Psoas muscle (tissue), 7 donors: ENCODE measurements at regions not wholly inside any gene's neighbourhood (a gene's known extent, or its start where the extent isn't known, plus 50 kb on each side); places are given as distances from the start of the nearest gene placed in this dataset.

ENCODE experiments used
- ATAC-seq, 4 donors: fragments of 200-7000 bp; cut with Tn5 transposase; one replicate each; pipeline ENCODE4 v1.9.1; 2020; ENCODE audit warnings: moderate library complexity in 3 of 4, mild to moderate bottlenecking in 2 of 4
- DNase-seq, 2 donors: peaks; one replicate each; pipeline ENCODE4 v3.0.0-alpha.2; 2020
- H3K27ac ChIP-seq: fragments of 200-600 bp; one replicate; pipeline ENCODE4 v1.8.0; 2022
- H3K27me3 ChIP-seq, 3 donors: fragments of 200-600 bp in 1 of 3; one replicate each; pipeline versions ENCODE4 v1.6.1 to v1.8.0; 2013 to 2022; ENCODE audit warnings: low read length in 2 of 3, mild to moderate bottlenecking in 2 of 3, moderate library complexity in 1 of 3; ENCODE audit not compliant: insufficient read depth in 3 of 3
- H3K36me3 ChIP-seq, 2 donors: fragments of 200-600 bp in 1 of 2; one replicate each; pipeline versions ENCODE4 v1.6.1 to v1.8.0; 2013 to 2022; ENCODE audit warnings: low read depth in 1 of 2, mild to moderate bottlenecking in 1 of 2, moderate library complexity in 1 of 2; ENCODE audit not compliant: insufficient read depth in 1 of 2
- H3K4me1 ChIP-seq: fragments of 200-600 bp; one replicate; pipeline ENCODE4 v1.8.0; 2022
- H3K4me3 ChIP-seq: fragments of 200-600 bp; one replicate; pipeline ENCODE4 v1.8.0; 2022; ENCODE audit warnings: mild to moderate bottlenecking
- H3K9me3 ChIP-seq: fragments of 200-600 bp; one replicate; pipeline ENCODE4 v1.8.0; 2022
- WGBS, 3 donors: extraction: QIAGEN DNeasy Blood & Tissue Kit; methylation state at CpG; one replicate each; pipeline versions ENCODE4 v1.1.6 to v1.1.7; 2013; 5-methylcytosine and 5-hydroxymethylcytosine counted together
- intact Hi-C, 2 donors: fragments of 100-400 bp; cut with DNase I; formaldehyde crosslinking; loops; one replicate each; pipeline versions ENCODE4 v1.11.0 to v1.14.2; 2022
- TF ChIP-seq, protein P1 (sequence below): fragments of 200-600 bp; IDR thresholded peaks from one replicate; pipeline ENCODE4 v1.8.0; 2022; ENCODE audit warnings: antibody characterized with exemption
- donor health status: healthy with polysubstance abuse.
- donor health status: DM: no; HTN: no; CAD: no; lungs with moderate emphysema.
- donor health status: Bipolar disorder and iron deficiency.
- donor health status: healthy.
- donor health status: DM: yes; HTN: yes; CAD: no.
- donor health status: DM: no; HTN: no; CAD: no.
- donor health status: DM: yes; HTN: yes; CAD: no.

DNA sequence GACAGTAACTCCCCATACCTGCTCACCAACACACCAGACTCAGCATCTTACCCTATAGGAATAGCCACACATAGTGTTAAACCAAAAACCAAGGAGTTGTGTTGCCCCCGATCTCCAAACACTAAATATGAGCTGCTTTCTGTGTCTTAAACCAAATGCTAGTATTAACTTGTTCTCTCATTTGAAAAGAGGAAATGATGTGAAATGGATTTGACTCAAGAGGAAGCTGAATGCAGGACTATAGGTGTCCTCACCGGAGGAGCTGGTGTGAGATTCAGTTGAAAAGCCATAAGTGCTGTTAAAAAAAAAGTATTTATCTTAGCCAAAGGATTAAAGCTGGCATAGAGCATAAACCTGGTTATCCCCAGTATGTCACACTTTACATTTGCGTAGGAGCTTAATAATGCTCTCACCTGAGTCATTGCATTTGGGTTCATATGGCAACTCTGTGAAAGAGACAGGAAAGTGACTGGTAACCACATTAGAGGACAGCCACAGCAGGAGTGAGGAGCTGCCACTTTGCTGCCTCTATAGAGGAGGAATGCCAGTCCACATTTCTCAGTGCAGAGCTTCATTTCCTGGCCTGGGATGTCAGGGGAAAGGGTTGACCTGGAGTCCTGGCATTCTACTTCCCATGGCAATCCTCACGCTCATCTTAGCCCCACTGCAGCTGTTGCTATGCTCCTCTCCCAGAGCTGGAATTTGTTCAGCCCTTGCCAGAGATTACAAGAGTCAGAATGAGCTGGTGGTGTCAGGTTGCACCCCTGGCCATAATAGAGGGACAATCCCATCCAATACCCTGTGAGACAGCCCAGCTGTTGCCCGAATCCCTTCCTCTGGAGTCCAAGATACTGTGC, 143.3 kb upstream of the ANKFN1 start:
- ATAC-seq: peak in 3 of 4 donors; percentile 64 to 80 (median 66)
- WGBS, 3 donors: 37 to 42% (median 42%) methylated on average over 5 of the region's 5 CpGs

GRCh38 chr17:56011406-56012131, 141.7 kb upstream of the ANKFN1 start:
- ATAC-seq (no peak), DNase-seq (no peak)
- H3K4me1 ChIP-seq: peaks cover 5% of the 10 kb centered on the region
- no peak overlapping the region for H3K27ac ChIP-seq
- intact Hi-C loops: no loop called here
- H3K9me3 ChIP-seq: no peaks in the 10 kb centered on the region
- TF ChIP-seq, protein P1, sequence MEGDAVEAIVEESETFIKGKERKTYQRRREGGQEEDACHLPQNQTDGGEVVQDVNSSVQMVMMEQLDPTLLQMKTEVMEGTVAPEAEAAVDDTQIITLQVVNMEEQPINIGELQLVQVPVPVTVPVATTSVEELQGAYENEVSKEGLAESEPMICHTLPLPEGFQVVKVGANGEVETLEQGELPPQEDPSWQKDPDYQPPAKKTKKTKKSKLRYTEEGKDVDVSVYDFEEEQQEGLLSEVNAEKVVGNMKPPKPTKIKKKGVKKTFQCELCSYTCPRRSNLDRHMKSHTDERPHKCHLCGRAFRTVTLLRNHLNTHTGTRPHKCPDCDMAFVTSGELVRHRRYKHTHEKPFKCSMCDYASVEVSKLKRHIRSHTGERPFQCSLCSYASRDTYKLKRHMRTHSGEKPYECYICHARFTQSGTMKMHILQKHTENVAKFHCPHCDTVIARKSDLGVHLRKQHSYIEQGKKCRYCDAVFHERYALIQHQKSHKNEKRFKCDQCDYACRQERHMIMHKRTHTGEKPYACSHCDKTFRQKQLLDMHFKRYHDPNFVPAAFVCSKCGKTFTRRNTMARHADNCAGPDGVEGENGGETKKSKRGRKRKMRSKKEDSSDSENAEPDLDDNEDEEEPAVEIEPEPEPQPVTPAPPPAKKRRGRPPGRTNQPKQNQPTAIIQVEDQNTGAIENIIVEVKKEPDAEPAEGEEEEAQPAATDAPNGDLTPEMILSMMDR: no peak
- H3K36me3 ChIP-seq: no peaks in the 10 kb centered on the region
- 88 to 93% (median 92%) methylated on average over 4 of the region's 4 CpGs for WGBS, 3 donors
- no peaks in the 10 kb centered on the region for H3K27me3 ChIP-seq
- no peak overlapping the region for H3K4me3 ChIP-seq

More for the DNA sequence above, 143.3 kb upstream of the ANKFN1 start:
- peaks cover 5% of the 10 kb centered on the region for H3K4me1 ChIP-seq
- H3K36me3 ChIP-seq: no peaks in the 10 kb centered on the region
- no peaks in the 10 kb centered on the region for H3K9me3 ChIP-seq
- H3K4me3 ChIP-seq: no peak overlapping the region
- DNase-seq: no peak
- no peaks in the 10 kb centered on the region for H3K27me3 ChIP-seq
- intact Hi-C loops: no loop called here
- H3K27ac ChIP-seq: no peak overlapping the region
- TF ChIP-seq, protein P1: no peak

DNA sequence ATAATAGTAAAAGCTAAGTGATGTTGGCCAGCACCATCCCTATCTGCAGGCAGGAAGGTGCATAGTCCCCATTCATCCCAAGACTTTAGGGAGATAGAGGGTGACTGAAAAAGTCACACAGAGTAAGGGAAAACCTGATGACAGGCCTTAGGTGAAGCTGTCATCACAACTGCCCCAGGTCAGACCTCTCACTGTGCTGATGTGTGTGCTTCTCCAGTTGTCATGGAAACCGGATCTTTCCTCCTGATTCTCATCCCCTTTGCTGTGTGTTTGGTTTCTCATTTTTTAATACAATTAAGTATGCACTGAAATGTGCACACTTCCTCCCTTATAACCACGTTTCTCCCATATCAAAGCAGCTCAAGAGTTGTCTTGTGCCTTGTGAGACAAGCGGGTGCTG, 135.1 kb upstream of the ANKFN1 start:
- WGBS, 3 donors: 65 to 76% (median 69%) methylated on average over 3 of the region's 3 CpGs
- TF ChIP-seq, protein P1: no peak
- no peak overlapping the region for H3K27ac ChIP-seq
- H3K4me3 ChIP-seq: no peak overlapping the region
- no peaks in the 10 kb centered on the region for H3K4me1 ChIP-seq
- H3K36me3 ChIP-seq: no peaks in the 10 kb centered on the region
- ATAC-seq (no peak), DNase-seq (no peak)
- intact Hi-C loops: no loop called here
- H3K27me3 ChIP-seq: no peaks in the 10 kb centered on the region
- H3K9me3 ChIP-seq: no peaks in the 10 kb centered on the region

DNA sequence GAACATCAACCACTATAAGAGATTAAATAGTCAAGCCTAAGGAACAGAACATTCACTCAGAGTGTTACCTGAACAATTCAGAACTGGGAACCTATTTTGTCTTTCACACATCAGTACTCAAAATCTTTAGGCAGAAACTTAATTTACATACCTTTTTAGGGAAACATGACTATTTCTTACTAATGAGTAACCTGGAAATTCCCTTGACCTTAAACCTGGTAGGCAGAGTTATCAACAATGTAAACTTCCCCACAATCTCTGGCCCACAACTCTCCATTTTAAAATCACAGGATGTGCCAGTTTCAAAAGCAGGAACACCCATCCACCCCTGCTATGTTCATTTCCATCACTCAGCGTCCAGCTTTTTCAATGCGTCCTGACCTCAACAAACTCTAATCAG, 132.9 kb upstream of the ANKFN1 start:
- H3K4me3 ChIP-seq: no peak overlapping the region
- H3K9me3 ChIP-seq: no peaks in the 10 kb centered on the region
- ATAC-seq (no peak), DNase-seq (no peak)
- no peaks in the 10 kb centered on the region for H3K4me1 ChIP-seq
- H3K27ac ChIP-seq: no peak overlapping the region
- H3K27me3 ChIP-seq: no peaks in the 10 kb centered on the region
- 73 to 80% (median 76%) methylated on average over 2 of the region's 2 CpGs for WGBS, 3 donors
- H3K36me3 ChIP-seq: no peaks in the 10 kb centered on the region
- TF ChIP-seq, protein P1: no peak
- intact Hi-C loops: loop anchor here in 1 of 2 donors (10.0 kb wide), 1 partner anchor 64 kb away; no protein-coding TSS in a partner anchor
